Endothelial cell of umbilical vein (primary cell): ENCODE measurements at regions not wholly inside any gene's neighbourhood (a gene's known extent, or its start where the extent isn't known, plus 50 kb on each side); places are given as distances from the start of the nearest gene placed in this dataset.
A peak's percentile ranks its signal among the peaks of the same experiment; 100 is the strongest.

ENCODE experiments used
- BruUV-seq: library from RNA; stranded (reverse); fragments of 400-500 nt; replicated peaks from 2 replicates; lab custom pipeline; 2021; lab: Mats Ljungman, UMichigan
- CTCF ChIA-PET: fragments of 300-600, 350-600 bp; sonication (Branson Sonifier 250); formaldehyde crosslinking; loops from one replicate; lab custom pipeline; 2021; ENCODE audit warnings: antibody characterized with exemption, inconsistent platforms; lab: Charles Lee
- POLR2A ChIA-PET: fragments of 300-600, 350-600 bp; sonication (Branson Sonifier 250); formaldehyde crosslinking; loops from one replicate; lab custom pipeline; 2021; ENCODE audit warnings: antibody characterized with exemption, inconsistent platforms; lab: Charles Lee
- DNase-seq: peaks from one replicate; pipeline ENCODE4 v3.0.0-alpha.2; 2011; ENCODE audit warnings: low read depth, low spot score
- FAIRE-seq: peaks from 2 replicates; lab custom pipeline; 2011; peaks lifted over from hg19 to GRCh38; lab: Jason Lieb, UNC
- H2AFZ ChIP-seq: 2 replicates; pipeline ENCODE4 v1.6.0; 2012; ENCODE audit warnings: low read depth, low read length, control low read depth, inconsistent platforms
- H3K27ac ChIP-seq: 2 replicates; pipeline ENCODE4 v1.5.1; 2011; ENCODE audit warnings: low read depth, mild to moderate bottlenecking, control low read depth, low read length, moderate library complexity; ENCODE audit not compliant: insufficient read depth
- H3K27me3 ChIP-seq, 2 experiments: 2 replicates each; pipeline versions ENCODE4 v1.6.0 to v1.6.1; 2011; ENCODE audit warnings: low read length in 2 of 2, mixed read lengths in 1 of 2; ENCODE audit not compliant: control insufficient read depth in 2 of 2, insufficient read depth in 2 of 2
- H3K36me3 ChIP-seq, 2 experiments: 2 replicates in 1 of 2; 3 replicates in 1 of 2; pipeline ENCODE4 v1.5.1; 2011; ENCODE audit warnings: low read length in 2 of 2, mild to moderate bottlenecking in 1 of 2, moderate library complexity in 1 of 2; ENCODE audit not compliant: control insufficient read depth in 2 of 2, insufficient read depth in 2 of 2; ENCODE audit errors: extremely low read depth in 1 of 2
- H3K4me1 ChIP-seq: 3 replicates; pipeline ENCODE4 v1.5.1; 2011; ENCODE audit warnings: mild to moderate bottlenecking, low read length; ENCODE audit not compliant: control insufficient read depth, insufficient read depth; ENCODE audit errors: extremely low read depth
- H3K4me2 ChIP-seq: 2 replicates; pipeline ENCODE4 v1.6.1; 2011; ENCODE audit warnings: low read length, control low read depth, mixed read lengths; ENCODE audit not compliant: insufficient read depth
- H3K4me3 ChIP-seq, 3 experiments: fragments of 200-600 bp in 1 of 3; sonication (generic), shearing (Covaris generic) in 1 of 3; replicated peaks in 1 of 3; 2 replicates each; pipeline ENCODE4 v1.5.1; 2011 to 2016; ENCODE audit warnings: control low read depth in 3 of 3, low read length in 3 of 3, mild to moderate bottlenecking in 2 of 3, inconsistent platforms in 1 of 3, low read depth in 1 of 3, moderate library complexity in 1 of 3; ENCODE audit not compliant: insufficient read depth in 1 of 3
- H3K79me2 ChIP-seq: 2 replicates; pipeline ENCODE4 v1.6.0; 2012; ENCODE audit warnings: low read length, inconsistent platforms; ENCODE audit not compliant: control insufficient read depth, insufficient read depth
- H3K9ac ChIP-seq: replicated peaks from 2 replicates; pipeline ENCODE3; 2011; ENCODE audit warnings: low read length, control low read depth; ENCODE audit not compliant: insufficient read depth; ENCODE audit errors: extremely low read depth
- H3K9me1 ChIP-seq: replicated peaks from 3 replicates; pipeline ENCODE4 v1.6.0; 2011; ENCODE audit warnings: mild to moderate bottlenecking, low read length; ENCODE audit not compliant: control insufficient read depth, insufficient read depth; ENCODE audit errors: extremely low read depth
- H3K9me3 ChIP-seq: replicated peaks from 2 replicates; pipeline ENCODE4 v1.5.1; 2012; ENCODE audit warnings: low read length, inconsistent platforms; ENCODE audit not compliant: control insufficient read depth, insufficient read depth
- H4K20me1 ChIP-seq: replicated peaks from 2 replicates; pipeline ENCODE3; 2011; ENCODE audit warnings: mild to moderate bottlenecking, low read length; ENCODE audit not compliant: control insufficient read depth, insufficient read depth; ENCODE audit errors: extremely low read depth
- FOS ChIP-seq: IDR thresholded peaks from 2 replicates; pipeline ENCODE4 v1.6.1; 2011; ENCODE audit warnings: mild to moderate bottlenecking, low read length, moderate library complexity, borderline replicate concordance; ENCODE audit not compliant: insufficient read depth
- JUN ChIP-seq: IDR thresholded peaks from 2 replicates; pipeline ENCODE4 v1.6.1; 2011; ENCODE audit warnings: borderline replicate concordance, low read depth; ENCODE audit not compliant: insufficient read length, insufficient read depth
- POLR2AphosphoS5 ChIP-seq: IDR thresholded peaks from 2 replicates; pipeline ENCODE4 v1.6.1; 2012; ENCODE audit warnings: low read depth, mild to moderate bottlenecking, control low read depth, low read length, moderate library complexity; ENCODE audit not compliant: insufficient read depth
- dilution Hi-C: fragments of 300-500 bp; cut with MboI; formaldehyde crosslinking; loops from one replicate; pipeline ENCODE4 v1.15.0; 2019; ENCODE audit warnings: low sequenced_read_pairs; ENCODE audit not compliant: extremely low pct_ligation_motif_present
- intact Hi-C: fragments of 100-400 bp; cut with micrococcal nuclease; formaldehyde crosslinking; loops from one replicate; pipeline ENCODE4 v1.10.0; 2022
- TF ChIP-seq, protein P1 (sequence below), 2 donors: IDR thresholded peaks; 1 replicate in 1 of 2; 2 replicates in 1 of 2; pipeline ENCODE4 v1.5.1; 2011; ENCODE audit warnings: low read length in 2 of 2, mild to moderate bottlenecking in 2 of 2, moderate library complexity in 2 of 2, control low read depth in 1 of 2, inconsistent platforms in 1 of 2, low read depth in 1 of 2; ENCODE audit not compliant: insufficient read depth in 1 of 2; ENCODE audit errors: extremely low read depth in 1 of 2

DNA sequence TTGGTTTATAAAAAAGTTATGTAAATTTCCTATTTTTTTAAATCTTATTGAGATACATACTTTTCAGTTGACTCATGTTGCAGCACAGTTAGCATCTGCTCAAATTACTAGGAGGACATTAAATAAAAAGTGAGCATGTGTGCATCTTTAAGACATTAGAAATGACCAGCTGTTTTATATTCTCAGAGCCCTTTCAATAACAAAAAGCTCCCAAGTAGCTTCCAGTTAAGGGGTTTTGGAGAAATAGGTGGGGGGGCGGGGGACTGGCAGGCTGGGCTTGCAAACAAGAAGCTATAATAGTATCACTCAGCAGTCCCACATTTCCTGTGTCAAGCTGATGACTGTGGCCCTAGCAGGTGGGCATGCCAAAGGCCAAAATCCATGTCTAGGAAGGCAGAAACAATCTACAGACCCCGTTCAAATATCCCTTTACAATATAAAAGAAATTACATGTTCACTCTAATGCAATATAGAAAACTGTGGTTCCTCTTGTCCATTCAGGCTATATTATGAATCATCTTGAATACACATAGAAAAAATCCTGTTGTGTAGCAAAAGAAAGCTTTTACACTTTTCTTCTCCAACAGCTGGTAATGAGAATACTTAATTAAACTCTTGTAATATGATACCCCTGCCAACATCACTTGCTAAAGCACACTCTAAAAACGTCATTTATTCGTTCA is 1713.2 kb upstream of the SLC10A2 start:
- Histone ChIP-seq H3K4me3 (no peak overlapping the region), H3K27ac (no peak overlapping the region), H3K4me1 (no peaks in the 10 kb centered on the region), H3K9ac (no peak overlapping the region), H3K4me2 (no peak overlapping the region), H3K36me3 (no peaks in the 10 kb centered on the region), H3K27me3 (no peaks in the 10 kb centered on the region), H4K20me1 (no peaks in the 10 kb centered on the region), H3K9me1 (no peaks in the 10 kb centered on the region), H2AFZ (no peak overlapping the region), H3K9me3 (no peaks in the 10 kb centered on the region), H3K79me2 (no peaks in the 10 kb centered on the region)
- FAIRE-seq, result no peak
- intact Hi-C loops (loop anchor here (10.0 kb wide), 1 partner anchor 635 kb away; no protein-coding TSS in a partner anchor), dilution Hi-C loops (no loop called here)
- BruUV-seq, result no TSS peak
- POLR2A ChIA-PET, result no interaction called here
- TF ChIP-seq JUN (no peak), FOS (no peak)
- CTCF ChIA-PET, result interaction anchor here (0.7 to 1.6 kb wide), 3 partner anchors 13 to 1756 kb away, joined by 4 to 5 read pairs (median 5); partner anchors contain the start of gene EFNB2
- no peak for DNase-seq

DNA sequence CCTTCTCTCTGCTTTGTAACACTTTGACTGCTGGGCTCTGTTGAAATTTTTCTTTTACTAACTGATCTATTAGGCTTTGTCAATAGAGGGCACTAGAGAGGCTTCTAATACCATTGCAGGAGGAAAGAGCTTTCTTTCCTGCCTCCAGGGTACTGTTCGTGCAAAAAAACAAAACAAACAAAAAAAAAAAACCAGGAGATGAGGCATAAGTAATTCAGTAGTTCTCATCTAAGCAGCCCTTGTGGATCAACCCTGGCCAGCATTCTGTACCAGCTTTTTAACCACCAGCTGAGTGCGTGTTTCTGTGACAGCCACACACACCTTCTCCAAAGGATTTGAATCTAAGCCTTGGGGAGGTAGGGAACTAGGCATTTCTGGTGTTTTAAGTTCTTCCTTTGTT is 1707.6 kb upstream of the SLC10A2 start:
- no peaks in the 10 kb centered on the region for H3K9me3 ChIP-seq
- DNase-seq (peak; percentile 54), FAIRE-seq (peak; percentile 69)
- no peaks in the 10 kb centered on the region for H3K36me3 ChIP-seq
- H3K27me3 ChIP-seq, result no peaks in the 10 kb centered on the region
- H3K4me3 ChIP-seq, result no peak overlapping the region
- dilution Hi-C loops (no loop called here), intact Hi-C loops (loop anchor here (1.0 to 10.0 kb wide), 5 partner anchors 429 to 1763 kb away; no protein-coding TSS in a partner anchor)
- no peaks in the 10 kb centered on the region for H3K9me1 ChIP-seq
- no peak overlapping the region for H3K9ac ChIP-seq
- no peak overlapping the region for H3K27ac ChIP-seq
- H2AFZ ChIP-seq, result peak overlapping the region; percentile 35
- CTCF ChIA-PET, result interaction anchor here (0.5 to 3.1 kb wide), 68 partner anchors 9 to 1862 kb away, joined by 3 to 74 read pairs (median 4); partner anchors contain the start of gene EFNB2
- no peak overlapping the region for H3K4me2 ChIP-seq
- no peaks in the 10 kb centered on the region for H3K4me1 ChIP-seq
- BruUV-seq, result no TSS peak
- TF ChIP-seq POLR2AphosphoS5, result no peak
- TF ChIP-seq, protein P1, sequence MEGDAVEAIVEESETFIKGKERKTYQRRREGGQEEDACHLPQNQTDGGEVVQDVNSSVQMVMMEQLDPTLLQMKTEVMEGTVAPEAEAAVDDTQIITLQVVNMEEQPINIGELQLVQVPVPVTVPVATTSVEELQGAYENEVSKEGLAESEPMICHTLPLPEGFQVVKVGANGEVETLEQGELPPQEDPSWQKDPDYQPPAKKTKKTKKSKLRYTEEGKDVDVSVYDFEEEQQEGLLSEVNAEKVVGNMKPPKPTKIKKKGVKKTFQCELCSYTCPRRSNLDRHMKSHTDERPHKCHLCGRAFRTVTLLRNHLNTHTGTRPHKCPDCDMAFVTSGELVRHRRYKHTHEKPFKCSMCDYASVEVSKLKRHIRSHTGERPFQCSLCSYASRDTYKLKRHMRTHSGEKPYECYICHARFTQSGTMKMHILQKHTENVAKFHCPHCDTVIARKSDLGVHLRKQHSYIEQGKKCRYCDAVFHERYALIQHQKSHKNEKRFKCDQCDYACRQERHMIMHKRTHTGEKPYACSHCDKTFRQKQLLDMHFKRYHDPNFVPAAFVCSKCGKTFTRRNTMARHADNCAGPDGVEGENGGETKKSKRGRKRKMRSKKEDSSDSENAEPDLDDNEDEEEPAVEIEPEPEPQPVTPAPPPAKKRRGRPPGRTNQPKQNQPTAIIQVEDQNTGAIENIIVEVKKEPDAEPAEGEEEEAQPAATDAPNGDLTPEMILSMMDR (IDR thresholded peaks at IDR 0.05; ENCODE audit: extremely low read depth in 1 of 2, insufficient read depth in 1 of 2, low read depth in 1 of 2, low read length in 2 of 2), result peak; percentile 59 to 61
- H4K20me1 ChIP-seq, result no peaks in the 10 kb centered on the region
- POLR2A ChIA-PET, result no interaction called here
- H3K79me2 ChIP-seq, result no peaks in the 10 kb centered on the region
